ENCODE measurements at regions not wholly inside any gene's neighbourhood (a gene's known extent, or its start where the extent isn't known, plus 50 kb on each side); places are given as distances from the start of the nearest gene placed in this dataset.

DNA sequence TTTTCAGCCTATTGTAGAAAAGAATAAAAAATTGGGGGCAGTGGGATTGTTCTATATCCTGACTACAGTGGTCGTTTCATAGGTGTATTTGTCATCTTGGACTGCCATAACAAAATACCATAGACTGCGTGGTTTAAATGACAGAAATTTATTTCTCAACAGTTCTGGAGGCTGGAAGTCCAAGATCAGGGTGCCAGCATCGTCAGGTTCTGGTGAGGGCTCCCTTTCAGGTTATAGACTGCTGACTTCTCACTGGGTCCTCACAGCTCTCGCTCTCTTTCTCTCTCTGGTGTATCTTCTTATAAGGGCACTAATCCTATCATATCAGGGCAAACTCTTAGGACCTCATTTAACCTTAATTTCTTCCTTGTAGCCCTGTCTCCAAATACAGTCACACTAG is 356.7 kb upstream of the TRPC7 start:
- no peaks in the 10 kb centered on the region for H4K20me1 ChIP-seq (replicated peaks in 1 of 2; ENCODE audit: control insufficient read depth in 1 of 2, insufficient read depth in 2 of 2, low read length in 2 of 2)
- no peak overlapping the region for H3K4me3 ChIP-seq (ENCODE audit: extremely low read depth in 1 of 4, insufficient read depth in 2 of 4, low read depth in 3 of 4, low read length in 4 of 4)
- POLR2A ChIA-PET (ENCODE audit: partially characterized antibody): no interaction called here
- H3K14ac ChIP-seq (ENCODE audit: insufficient read length): no peak overlapping the region
- H4K91ac ChIP-seq (replicated peaks; ENCODE audit: insufficient read length, low read length): no peak overlapping the region
- no peaks in the 10 kb centered on the region for H3K9me3 ChIP-seq (ENCODE audit: insufficient read depth in 2 of 2, low read depth in 1 of 2, low read length in 1 of 2)
- CTCF ChIA-PET (ENCODE audit: partially characterized antibody): interaction anchor here (3.8 kb wide), 1 partner anchor 48 kb away, joined by 13 read pairs; no protein-coding TSS in a partner anchor
- DNase-seq (ENCODE audit: low read depth in 1 of 2, low spot score in 2 of 2): no peak
- no peak overlapping the region for H3K4ac ChIP-seq (replicated peaks; ENCODE audit: insufficient read length, low read depth, low read length)
- H4K8ac ChIP-seq (ENCODE audit: extremely low read depth, insufficient read depth, low read length): no peak overlapping the region
- H2AFZ ChIP-seq (ENCODE audit: low read length): no peak overlapping the region
- no peak overlapping the region for H3K56ac ChIP-seq (replicated peaks; ENCODE audit: insufficient read length, low read depth, low read length)
- H2BK15ac ChIP-seq (ENCODE audit: low read length): no peak overlapping the region
- no peak overlapping the region for H4K5ac ChIP-seq (ENCODE audit: insufficient read length, low read depth, low read length)
- no peaks in the 10 kb centered on the region for H3K4me1 ChIP-seq (replicated peaks in 1 of 4; ENCODE audit: control insufficient read depth in 3 of 4, insufficient read depth in 4 of 4, low read length in 3 of 4)
- H2BK120ac ChIP-seq (replicated peaks; ENCODE audit: low read depth, low read length): no peak overlapping the region
- H3K79me2 ChIP-seq (ENCODE audit: control insufficient read depth in 1 of 2, insufficient read depth in 2 of 2, low read length in 2 of 2): no peaks in the 10 kb centered on the region
- H2BK5ac ChIP-seq (ENCODE audit: low read depth, low read length): no peak overlapping the region
- no peak for FAIRE-seq
- no peak overlapping the region for H3K4me2 ChIP-seq (ENCODE audit: insufficient read depth in 1 of 2, low read depth in 2 of 2, low read length in 2 of 2)
- no peaks in the 10 kb centered on the region for H3K79me1 ChIP-seq (ENCODE audit: low read depth, low read length)
- H3K27ac ChIP-seq (ENCODE audit: low read depth, low read length): no peak overlapping the region
- no peak overlapping the region for H2BK20ac ChIP-seq (ENCODE audit: low read length)
- no peaks in the 10 kb centered on the region for H3K27me3 ChIP-seq (replicated peaks in 1 of 4; ENCODE audit: control insufficient read depth in 3 of 4, extremely low read depth in 1 of 4, insufficient read depth in 3 of 4, low read length in 3 of 4)
- no peak overlapping the region for H3K23ac ChIP-seq (ENCODE audit: insufficient read length)
- 90% methylated on average over 4 of the region's 4 CpGs; no CpG with 5 or more reads in 1 of the 2 experiments for WGBS, 2 experiments (ENCODE audit: extremely low coverage in 1 of 2, insufficient coverage in 1 of 2, insufficient read length in 1 of 2, insufficient replicate concordance in 2 of 2, low coverage in 1 of 2, low lambda C conversion rate in 2 of 2, missing lambda C conversion rate in 1 of 2)
- no peaks in the 10 kb centered on the region for H3K23me2 ChIP-seq (ENCODE audit: low read depth, low read length)
- H3K36me3 ChIP-seq (ENCODE audit: control insufficient read depth in 2 of 4, insufficient read depth in 4 of 4, low read length in 3 of 4): no peaks in the 10 kb centered on the region
- no peak overlapping the region for H3K18ac ChIP-seq (ENCODE audit: extremely low read depth, low read length)
- no peak overlapping the region for H3K9ac ChIP-seq (replicated peaks in 1 of 4; ENCODE audit: extremely low read depth in 1 of 4, low read depth in 3 of 4, low read length in 3 of 4)
- no peak overlapping the region for H2BK12ac ChIP-seq (ENCODE audit: low read depth, low read length)
- no peak overlapping the region for H2AK5ac ChIP-seq (ENCODE audit: low read depth, low read length)
- no peak for TF ChIP-seq GTF2F1 (IDR thresholded peaks at IDR 0.05; ENCODE audit: borderline replicate concordance, low read depth, low read length)
- TF ChIP-seq ZNF274 (IDR thresholded peaks at IDR 0.05; ENCODE audit: borderline replicate concordance, extremely low read depth, low read length): no peak
- TF ChIP-seq SP2 (IDR thresholded peaks at IDR 0.05; ENCODE audit: low read length): no peak
- no peak for TF ChIP-seq MAFK (IDR thresholded peaks at IDR 0.05; ENCODE audit: low read depth, low read length)
- no peak for TF ChIP-seq CBX5 (IDR thresholded peaks at IDR 0.05; ENCODE audit: low read depth, low read length)
- TF ChIP-seq RNF2 (IDR thresholded peaks at IDR 0.05; ENCODE audit: borderline replicate concordance, low read depth, low read length, missing control alignments, poor library complexity, severe bottlenecking): no peak
- TF ChIP-seq BRCA1 (IDR thresholded peaks at IDR 0.05; ENCODE audit: low read depth, low read length): no peak
- no peak for TF ChIP-seq CBX8 (IDR thresholded peaks at IDR 0.05; ENCODE audit: borderline replicate concordance, low read depth, low read length)
- TF ChIP-seq RXRA (IDR thresholded peaks at IDR 0.05; ENCODE audit: insufficient read depth, low read depth, low read length): no peak
- no peak for TF ChIP-seq RAD21 (IDR thresholded peaks at IDR 0.05 in 1 of 2, conservative IDR thresholded peaks at IDR 0.05 in 1 of 2; ENCODE audit: low read depth in 2 of 2, low read length in 2 of 2)
- no peak for TF ChIP-seq CEBPB (IDR thresholded peaks at IDR 0.05; ENCODE audit: low read depth, low read length)
- no peak for TF ChIP-seq SIX5 (IDR thresholded peaks at IDR 0.05; ENCODE audit: low read depth, low read length)
- no peak for TF ChIP-seq KDM4A (IDR thresholded peaks at IDR 0.05; ENCODE audit: low read depth, low read length, severe bottlenecking)
- no peak for TF ChIP-seq SIRT6 (IDR thresholded peaks at IDR 0.05; ENCODE audit: low read length)
- TF ChIP-seq KDM1A (IDR thresholded peaks at IDR 0.05; ENCODE audit: borderline replicate concordance, low read length): no peak
- no peak for TF ChIP-seq EGR1 (IDR thresholded peaks at IDR 0.05; ENCODE audit: borderline replicate concordance, low read depth, low read length)

Measured in H1 (cell line).